GM12864 (cell line): ENCODE measurements at regions not wholly inside any gene's neighbourhood (a gene's known extent, or its start where the extent isn't known, plus 50 kb on each side); places are given as distances from the start of the nearest gene placed in this dataset.

Source experiments
- DNase-seq: peaks from one replicate; pipeline ENCODE4 v3.0.0-alpha.2; 2011; ENCODE audit warnings: low read depth
- H3K4me3 ChIP-seq: 2 replicates; pipeline ENCODE4 v1.5.1; 2011; ENCODE audit warnings: mild to moderate bottlenecking, low read depth, low read length, control low read depth
- CTCF ChIP-seq: IDR thresholded peaks from 2 replicates; pipeline ENCODE4 v1.5.1; 2011; ENCODE audit warnings: low read depth, mild to moderate bottlenecking, moderate library complexity, low read length, control low read depth, inconsistent platforms; ENCODE audit errors: missing control alignments

- H3K4me3 ChIP-seq, result no peak overlapping the region
- no peak for DNase-seq
- TF ChIP-seq CTCF, result no peak
Measured at GRCh38 chr20:63145156-63145555, 70.8 kb downstream of the YTHDF1 start.

- H3K4me3 ChIP-seq, result no peak overlapping the region
- no peak for TF ChIP-seq CTCF
- DNase-seq, result no peak
Measured at GRCh38 chr20:63142933-63143332, 73.0 kb downstream of the YTHDF1 start.

GRCh38 chr20:63141531-63141930 is 74.4 kb downstream of the YTHDF1 start:
- no peak for TF ChIP-seq CTCF
- no peak for DNase-seq
- H3K4me3 ChIP-seq, result no peak overlapping the region

- no peak overlapping the region for H3K4me3 ChIP-seq
- DNase-seq, result no peak
- TF ChIP-seq CTCF, result no peak
Measured at GRCh38 chr20:63140514-63141433, 75.2 kb downstream of the YTHDF1 start.

GRCh38 chr20:63139837-63140236 is 76.1 kb downstream of the YTHDF1 start:
- TF ChIP-seq CTCF, result no peak
- no peak overlapping the region for H3K4me3 ChIP-seq
- DNase-seq, result no peak

GRCh38 chr20:63139356-63139755 is 76.6 kb downstream of the YTHDF1 start:
- no peak overlapping the region for H3K4me3 ChIP-seq
- TF ChIP-seq CTCF, result no peak
- no peak for DNase-seq

- no peak overlapping the region for H3K4me3 ChIP-seq
- no peak for TF ChIP-seq CTCF
- no peak for DNase-seq
Measured at GRCh38 chr20:63138855-63139341, 77.0 kb downstream of the YTHDF1 start.
